ENCODE measurements at regions not wholly inside any gene's neighbourhood (a gene's known extent, or its start where the extent isn't known, plus 50 kb on each side); places are given as distances from the start of the nearest gene placed in this dataset.

DNA sequence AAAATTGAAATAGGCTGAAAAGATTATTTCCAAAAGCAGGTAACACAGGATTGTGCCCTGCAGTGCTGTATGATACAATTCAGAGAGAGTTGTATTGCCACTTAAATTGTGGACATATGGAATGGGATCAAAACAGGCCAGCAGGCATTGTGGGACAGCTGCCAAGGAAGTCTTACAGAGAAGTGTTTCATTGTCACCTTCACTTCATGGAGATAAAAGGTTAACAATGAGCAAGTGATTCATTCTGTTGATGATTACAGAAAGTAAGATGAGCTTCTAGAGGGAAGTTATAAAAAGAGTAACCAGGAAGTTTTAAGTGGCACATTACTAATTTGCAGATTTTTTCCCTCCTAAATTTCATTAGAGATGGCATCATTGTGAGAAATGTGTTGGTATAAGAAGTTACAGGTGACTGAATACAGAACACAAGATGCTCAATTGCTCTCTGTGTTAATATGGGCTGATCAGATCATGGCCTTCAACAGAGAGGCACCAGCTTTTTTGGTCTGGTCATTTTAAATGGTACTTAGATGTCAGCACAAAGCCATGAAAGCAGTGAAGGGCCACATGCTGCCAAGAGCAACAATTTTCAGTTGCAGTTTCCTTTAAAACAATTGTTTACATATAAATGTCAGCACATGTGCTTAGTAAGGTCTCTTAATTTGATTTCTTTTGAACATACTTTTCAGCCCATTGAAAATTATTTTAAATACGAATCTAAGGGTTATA lies 402.5 kb upstream of the FKBP1C start:
- Histone ChIP-seq H2AFZ (ENCODE audit: low read depth) (no peak overlapping the region), H3K9me2 (no peaks in the 10 kb centered on the region; the same call in 1 of the 2 replicates), H3K9me3 (no peaks in the 10 kb centered on the region; the same call in 1 of the 2 replicates), H3K79me2 (ENCODE audit: insufficient read depth) (no peaks in the 10 kb centered on the region), H3K27me3 (ENCODE audit: insufficient read depth) (no peaks in the 10 kb centered on the region), H3F3A (replicated peaks; ENCODE audit: insufficient read depth) (no peaks in the 10 kb centered on the region), H3K27ac (ENCODE audit: low read depth in 2 of 2, low read length in 1 of 2) (no peak overlapping the region), H3K4me3 (ENCODE audit: low read depth in 2 of 2, low read length in 1 of 2) (no peak overlapping the region), H3K4me2 (no peak overlapping the region), H3K4me1 (ENCODE audit: control insufficient read depth in 1 of 2, insufficient read depth in 2 of 2, low read depth in 1 of 2, low read length in 1 of 2) (no peaks in the 10 kb centered on the region), H3K36me3 (replicated peaks in 1 of 2; ENCODE audit: control insufficient read depth in 1 of 2, insufficient read depth in 2 of 2, low read length in 1 of 2) (no peaks in the 10 kb centered on the region), H3K9ac (no peak overlapping the region), H4K20me1 (ENCODE audit: insufficient read depth) (no peaks in the 10 kb centered on the region)
- POLR2A ChIA-PET, result no interaction called here
- 0% methylated on average over 1 of the region's 1 CpG for WGBS (ENCODE audit: low lambda C conversion rate)
- CTCF ChIA-PET, result no interaction called here
- no peak for DNase-seq
- TF ChIP-seq NRF1 (IDR thresholded peaks at IDR 0.05; ENCODE audit: low read depth, low read length) (no peak), MEF2A (IDR thresholded peaks at IDR 0.05; ENCODE audit: borderline replicate concordance, low read depth) (no peak), GATA2 (CRISPR knock-in tag; IDR thresholded peaks at IDR 0.05) (no peak), GABPA (IDR thresholded peaks at IDR 0.05; ENCODE audit: low read depth) (no peak), POLR2AphosphoS5 (IDR thresholded peaks at IDR 0.05; ENCODE audit: low read depth, low read length) (no peak), ELF1 (IDR thresholded peaks at IDR 0.05) (no peak), NFIC (IDR thresholded peaks at IDR 0.05; ENCODE audit: borderline replicate concordance) (no peak), MXI1 (IDR thresholded peaks at IDR 0.05; ENCODE audit: low read depth, low read length) (no peak), RCOR1 (IDR thresholded peaks at IDR 0.05; ENCODE audit: low read length) (no peak), EP300 (IDR thresholded peaks at IDR 0.05; ENCODE audit: borderline replicate concordance in 1 of 2, low read depth in 1 of 2, low read length in 1 of 2) (no peak), RAD21 (IDR thresholded peaks at IDR 0.05; ENCODE audit: low read length) (no peak), TCF12 (IDR thresholded peaks at IDR 0.05) (no peak)
- TF ChIP-seq, protein P1, sequence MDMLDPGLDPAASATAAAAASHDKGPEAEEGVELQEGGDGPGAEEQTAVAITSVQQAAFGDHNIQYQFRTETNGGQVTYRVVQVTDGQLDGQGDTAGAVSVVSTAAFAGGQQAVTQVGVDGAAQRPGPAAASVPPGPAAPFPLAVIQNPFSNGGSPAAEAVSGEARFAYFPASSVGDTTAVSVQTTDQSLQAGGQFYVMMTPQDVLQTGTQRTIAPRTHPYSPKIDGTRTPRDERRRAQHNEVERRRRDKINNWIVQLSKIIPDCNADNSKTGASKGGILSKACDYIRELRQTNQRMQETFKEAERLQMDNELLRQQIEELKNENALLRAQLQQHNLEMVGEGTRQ (IDR thresholded peaks at IDR 0.05; ENCODE audit: borderline replicate concordance, low read depth, low read length), result no peak
- TF ChIP-seq, protein P2, sequence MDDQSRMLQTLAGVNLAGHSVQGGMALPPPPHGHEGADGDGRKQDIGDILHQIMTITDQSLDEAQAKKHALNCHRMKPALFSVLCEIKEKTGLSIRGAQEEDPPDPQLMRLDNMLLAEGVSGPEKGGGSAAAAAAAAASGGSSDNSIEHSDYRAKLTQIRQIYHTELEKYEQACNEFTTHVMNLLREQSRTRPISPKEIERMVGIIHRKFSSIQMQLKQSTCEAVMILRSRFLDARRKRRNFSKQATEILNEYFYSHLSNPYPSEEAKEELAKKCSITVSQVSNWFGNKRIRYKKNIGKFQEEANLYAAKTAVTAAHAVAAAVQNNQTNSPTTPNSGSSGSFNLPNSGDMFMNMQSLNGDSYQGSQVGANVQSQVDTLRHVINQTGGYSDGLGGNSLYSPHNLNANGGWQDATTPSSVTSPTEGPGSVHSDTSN (IDR thresholded peaks at IDR 0.05), result no peak
- TF ChIP-seq, protein P3, sequence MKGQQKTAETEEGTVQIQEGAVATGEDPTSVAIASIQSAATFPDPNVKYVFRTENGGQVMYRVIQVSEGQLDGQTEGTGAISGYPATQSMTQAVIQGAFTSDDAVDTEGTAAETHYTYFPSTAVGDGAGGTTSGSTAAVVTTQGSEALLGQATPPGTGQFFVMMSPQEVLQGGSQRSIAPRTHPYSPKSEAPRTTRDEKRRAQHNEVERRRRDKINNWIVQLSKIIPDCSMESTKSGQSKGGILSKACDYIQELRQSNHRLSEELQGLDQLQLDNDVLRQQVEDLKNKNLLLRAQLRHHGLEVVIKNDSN (IDR thresholded peaks at IDR 0.05; ENCODE audit: borderline replicate concordance, low read depth), result no peak

DNA sequence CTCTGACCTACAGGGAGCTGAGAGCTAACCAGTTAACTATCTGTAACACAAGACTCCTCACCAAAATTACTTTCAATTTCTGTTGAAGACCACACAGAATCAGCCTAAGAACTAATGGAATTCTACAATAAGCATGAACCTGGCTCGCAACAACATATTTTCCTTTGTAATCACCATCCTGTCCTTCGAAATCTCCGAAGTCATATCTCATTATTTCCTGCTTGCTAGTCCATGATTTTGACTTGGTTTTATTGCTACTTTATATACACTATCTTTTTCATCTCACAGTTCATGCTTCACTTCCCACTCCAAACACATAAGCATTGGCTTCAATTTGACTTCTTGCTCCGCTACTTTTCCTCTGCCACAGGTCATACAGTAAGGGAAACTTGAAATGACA lies 405.8 kb upstream of the FKBP1C start:
- Histone ChIP-seq H3K9ac (no peak overlapping the region), H3F3A (replicated peaks; ENCODE audit: insufficient read depth) (no peaks in the 10 kb centered on the region), H3K9me2 (no peaks in the 10 kb centered on the region; the same call in 1 of the 2 replicates), H3K27ac (ENCODE audit: low read depth in 2 of 2, low read length in 1 of 2) (no peak overlapping the region), H3K9me3 (no peaks in the 10 kb centered on the region; the same call in 1 of the 2 replicates), H3K4me1 (ENCODE audit: control insufficient read depth in 1 of 2, insufficient read depth in 2 of 2, low read depth in 1 of 2, low read length in 1 of 2) (no peaks in the 10 kb centered on the region; a peak in 1 of 4 replicates), H3K36me3 (replicated peaks in 1 of 2; ENCODE audit: control insufficient read depth in 1 of 2, insufficient read depth in 2 of 2, low read length in 1 of 2) (no peaks in the 10 kb centered on the region), H3K79me2 (ENCODE audit: insufficient read depth) (no peaks in the 10 kb centered on the region), H3K4me3 (ENCODE audit: low read depth in 2 of 2, low read length in 1 of 2) (no peak overlapping the region), H4K20me1 (ENCODE audit: insufficient read depth) (no peaks in the 10 kb centered on the region), H3K27me3 (ENCODE audit: insufficient read depth) (no peaks in the 10 kb centered on the region), H2AFZ (ENCODE audit: low read depth) (no peak overlapping the region), H3K4me2 (0 out of 2 replicates have a peak overlapping the region, but pooled peaks have one; percentile 24)
- 5% methylated on average over 4 of the region's 4 CpGs for WGBS (ENCODE audit: low lambda C conversion rate)
- CTCF ChIA-PET, result no interaction called here
- no peak for DNase-seq
- POLR2A ChIA-PET, result no interaction called here
- TF ChIP-seq POLR2AphosphoS5 (IDR thresholded peaks at IDR 0.05; ENCODE audit: low read depth, low read length) (no peak), ELF1 (IDR thresholded peaks at IDR 0.05) (no peak), MAX (IDR thresholded peaks at IDR 0.05; ENCODE audit: low read depth) (no peak), REST (IDR thresholded peaks at IDR 0.05; ENCODE audit: low read depth, low read length) (no peak), JUND (IDR thresholded peaks at IDR 0.05) (no peak), SMC3 (IDR thresholded peaks at IDR 0.05; ENCODE audit: low read depth, low read length) (no peak), FOXM1 (IDR thresholded peaks at IDR 0.05; ENCODE audit: low read depth) (no peak), CHD2 (IDR thresholded peaks at IDR 0.05; ENCODE audit: low read length, partially characterized antibody) (no peak), RXRA (IDR thresholded peaks at IDR 0.05; ENCODE audit: borderline replicate concordance, low read depth) (no peak)
- TF ChIP-seq, protein P2 (IDR thresholded peaks at IDR 0.05), result no peak
